ENCODE measurements at regions not wholly inside any gene's neighbourhood (a gene's known extent, or its start where the extent isn't known, plus 50 kb on each side); places are given as distances from the start of the nearest gene placed in this dataset.
"Not testable (repeated sequence)": the region's sequence is repeated elsewhere in the genome, so short reads cannot be mapped to it uniquely, and the experiment has no call there.

DNA sequence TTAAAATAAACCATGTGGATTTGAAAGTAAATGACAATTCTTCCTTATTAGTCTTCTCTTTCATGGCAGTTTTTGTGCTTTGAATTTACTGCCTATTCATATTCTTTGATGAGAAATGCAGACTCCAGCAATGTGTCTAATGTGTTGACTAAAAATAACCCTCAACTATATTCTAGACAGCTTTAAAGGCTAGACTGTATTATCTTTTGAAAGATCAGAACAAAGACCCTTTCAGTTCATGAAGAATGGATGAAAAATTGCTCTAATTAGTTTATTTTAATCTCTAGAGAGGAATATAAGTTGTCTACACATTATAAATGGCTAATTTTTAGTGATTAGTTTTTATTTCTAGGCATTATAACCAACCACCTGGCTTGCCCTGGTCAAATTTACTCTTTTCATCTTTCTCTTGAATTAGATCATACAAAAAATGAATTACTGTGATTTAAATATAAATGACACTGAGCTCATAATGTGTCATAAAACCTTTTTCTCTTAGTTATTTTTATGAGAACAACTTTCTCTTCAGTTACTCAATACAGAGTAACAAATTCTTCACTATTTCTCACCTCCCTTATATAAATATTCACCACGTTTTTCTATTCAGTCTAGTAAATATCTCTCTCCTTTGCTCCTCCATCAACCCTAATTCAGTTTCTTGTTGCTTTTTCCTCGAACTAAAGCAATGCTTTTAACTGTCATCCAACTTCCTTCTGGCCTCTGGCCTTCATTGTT, 428.5 kb upstream of the TMPRSS15 start:
- no peak for DNase-seq

DNA sequence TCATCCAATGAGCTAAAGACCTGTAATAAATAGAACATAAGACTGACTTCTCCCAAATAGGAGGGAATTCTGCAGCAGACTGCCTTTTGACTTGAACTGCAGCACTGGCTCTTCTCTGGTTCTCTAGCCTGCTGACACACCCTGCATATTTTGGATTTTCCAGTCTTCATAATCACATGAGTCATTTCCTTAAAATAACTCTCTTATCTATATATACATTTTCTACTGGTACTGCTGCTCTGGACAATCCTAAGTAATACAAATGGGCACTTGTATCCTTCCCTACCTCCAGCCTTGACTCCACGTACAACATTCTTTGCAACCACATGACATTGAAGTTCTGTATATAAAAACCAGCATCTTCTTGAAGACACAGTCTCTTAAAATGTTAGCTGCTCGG, 429.4 kb upstream of the TMPRSS15 start:
- no peak for DNase-seq

DNA sequence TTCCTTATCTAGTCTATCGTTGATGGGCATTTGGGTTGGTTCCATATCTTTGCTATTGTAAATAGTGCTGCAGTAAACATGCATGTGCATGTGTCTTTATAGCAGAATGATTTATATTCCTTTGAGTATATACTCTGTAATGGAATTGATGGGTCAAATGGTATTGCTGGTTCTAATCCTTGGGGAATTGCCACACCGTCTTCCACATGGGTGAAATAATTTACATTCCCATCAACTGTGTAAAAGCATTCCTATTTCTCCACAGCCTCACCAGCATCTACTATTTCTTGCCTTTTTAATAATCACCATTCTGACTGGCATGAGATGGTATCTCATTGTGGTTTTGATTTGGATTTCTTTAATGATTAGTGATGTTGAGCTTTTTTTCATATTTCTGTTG, 430.5 kb upstream of the TMPRSS15 start:
- not testable (repeated sequence) for DNase-seq

DNA sequence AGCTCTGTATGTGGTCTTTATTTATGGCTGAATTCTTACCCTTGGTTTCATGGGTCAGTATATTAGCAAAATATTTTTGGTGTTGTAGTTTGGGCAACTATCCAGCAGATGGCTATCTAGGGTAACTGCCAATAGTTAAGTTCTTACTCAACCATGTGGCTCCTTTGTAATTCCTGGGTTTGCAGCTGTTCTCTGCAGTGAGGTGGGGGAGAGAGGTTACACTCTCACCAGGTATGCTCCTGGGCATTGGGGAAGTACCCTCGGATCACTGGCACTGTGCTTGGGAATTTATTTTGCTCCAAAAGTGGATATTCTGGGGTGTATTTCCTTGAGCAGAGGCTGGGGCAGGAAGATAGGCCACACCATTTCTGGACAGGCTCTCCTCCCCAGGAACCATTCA, 436.7 kb upstream of the TMPRSS15 start:
- no peak for DNase-seq

DNA sequence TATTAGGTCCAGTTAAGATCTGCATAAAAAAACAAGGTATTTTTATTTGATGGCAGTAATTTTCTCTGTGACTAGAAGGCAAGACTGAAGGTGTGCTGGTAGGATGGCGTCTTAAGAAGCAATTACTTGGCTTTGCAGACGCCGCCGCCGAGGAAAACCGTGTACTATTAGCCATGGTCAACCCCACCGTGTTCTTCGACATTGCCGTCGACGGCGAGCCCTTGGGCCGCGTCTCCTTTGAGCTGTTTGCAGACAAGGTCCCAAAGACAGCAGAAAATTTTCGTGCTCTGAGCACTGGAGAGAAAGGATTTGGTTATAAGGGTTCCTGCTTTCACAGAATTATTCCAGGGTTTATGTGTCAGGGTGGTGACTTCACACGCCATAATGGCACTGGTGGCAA, 454.0 kb upstream of the TMPRSS15 start:
- DNase-seq: not testable (repeated sequence)

DNA sequence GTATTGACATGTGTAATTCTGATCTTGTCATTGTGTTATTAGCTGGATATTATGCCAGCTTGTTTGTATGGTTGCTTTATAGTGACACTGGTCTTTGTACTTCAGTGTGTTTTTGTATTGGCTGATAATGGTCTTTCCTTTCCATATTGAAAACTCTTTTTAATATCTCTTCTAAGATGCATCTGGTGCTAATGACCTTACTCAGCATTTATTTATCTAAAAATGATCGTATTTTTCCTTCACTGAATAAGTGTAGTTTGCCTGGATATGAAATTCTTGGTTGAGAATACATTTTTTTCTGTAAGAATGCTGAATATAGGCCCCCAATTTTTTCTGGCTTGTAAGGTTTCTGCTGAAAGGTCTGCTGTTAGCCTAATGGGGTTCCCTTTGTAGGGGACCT, 465.5 kb upstream of the TMPRSS15 start:
- DNase-seq: no peak

DNA sequence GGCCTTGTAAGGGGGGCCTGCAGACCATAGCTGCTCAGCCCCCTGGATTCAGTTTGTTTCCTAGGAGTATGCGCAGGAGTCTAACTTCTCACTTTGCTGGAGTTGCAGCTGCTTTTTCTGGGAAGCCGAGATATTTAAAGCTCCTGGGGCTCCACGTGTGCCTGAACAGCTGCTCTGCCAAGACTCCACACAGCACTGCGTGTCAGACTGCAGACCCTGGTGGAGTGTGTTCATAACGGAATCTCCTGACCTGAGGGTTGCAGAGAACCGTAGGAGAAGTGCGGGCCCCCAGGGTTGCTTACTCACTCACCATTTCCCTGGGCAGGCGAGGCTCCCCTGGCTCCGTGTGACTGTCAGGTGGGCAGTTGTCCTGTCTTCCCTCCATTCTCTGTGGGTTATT, 474.3 kb upstream of the TMPRSS15 start:
- no peak for DNase-seq

DNA sequence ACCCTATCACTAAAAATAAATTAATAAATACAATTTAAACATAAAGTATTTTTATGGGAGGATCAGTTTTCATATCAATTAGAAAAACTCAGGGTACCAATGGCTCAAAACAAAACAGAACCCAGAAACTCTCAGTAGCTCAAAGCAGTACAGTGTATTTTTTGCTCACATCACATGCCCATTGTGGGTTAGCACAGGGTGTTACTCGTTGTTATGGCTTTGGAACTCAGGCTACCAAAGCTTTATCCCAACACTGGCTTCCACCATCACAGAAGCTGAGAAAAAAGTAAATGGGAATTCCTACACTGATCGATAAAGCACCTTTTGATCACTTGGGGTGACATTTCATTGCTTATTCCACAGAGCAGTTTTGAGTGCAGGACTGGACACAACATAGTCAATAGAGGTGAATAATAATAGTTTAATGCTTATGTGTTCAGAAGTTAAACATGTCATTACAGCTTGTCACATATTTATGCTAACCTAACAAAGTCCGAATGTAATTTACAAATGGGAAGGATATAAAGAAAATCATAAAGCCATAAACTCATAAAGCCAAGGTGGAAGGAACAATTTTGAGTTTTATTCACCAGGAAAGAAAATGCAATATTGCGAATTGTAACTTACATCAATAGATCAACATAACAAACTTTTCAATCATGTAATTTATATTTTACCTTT, 484.5 kb upstream of the TMPRSS15 start:
- no peak for DNase-seq

DNA sequence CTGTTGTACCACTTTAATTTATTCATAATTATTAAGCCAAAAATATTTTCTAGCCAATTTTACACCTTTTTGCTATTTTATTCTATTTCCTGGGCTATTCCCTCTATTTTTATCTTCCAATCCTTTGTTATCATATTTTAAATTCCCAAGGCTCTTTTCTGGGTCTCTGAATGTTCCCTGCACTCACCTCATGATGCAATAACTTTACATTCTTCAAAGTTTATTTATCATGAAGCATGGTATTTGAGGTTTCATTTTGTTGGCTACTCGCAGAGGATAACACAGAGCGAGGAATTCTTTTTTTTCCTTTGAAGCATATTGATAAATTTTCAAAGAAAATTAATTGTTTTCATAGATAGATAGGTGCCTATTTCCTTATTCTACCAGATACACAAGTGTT, 489.8 kb upstream of the TMPRSS15 start:
- no peak for DNase-seq

DNA sequence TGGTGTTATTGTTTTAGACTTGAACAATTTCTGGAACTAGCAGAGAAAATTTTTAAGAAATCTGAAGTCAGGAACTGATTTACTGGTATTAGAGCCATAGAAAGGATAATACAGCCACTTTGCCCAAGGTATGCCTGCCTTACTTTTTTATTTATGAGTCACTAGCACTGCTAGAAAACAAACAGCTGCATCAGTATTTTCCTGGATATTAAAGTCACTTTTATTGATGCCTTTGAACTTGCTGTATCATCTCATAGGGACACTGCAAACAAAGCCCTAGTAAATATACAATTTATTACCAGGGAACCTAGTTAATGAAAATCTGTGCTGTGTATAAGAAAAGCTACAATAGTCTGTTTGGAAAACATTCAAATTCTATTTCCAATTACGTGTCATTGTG, 490.8 kb upstream of the TMPRSS15 start:
- DNase-seq: no peak

DNA sequence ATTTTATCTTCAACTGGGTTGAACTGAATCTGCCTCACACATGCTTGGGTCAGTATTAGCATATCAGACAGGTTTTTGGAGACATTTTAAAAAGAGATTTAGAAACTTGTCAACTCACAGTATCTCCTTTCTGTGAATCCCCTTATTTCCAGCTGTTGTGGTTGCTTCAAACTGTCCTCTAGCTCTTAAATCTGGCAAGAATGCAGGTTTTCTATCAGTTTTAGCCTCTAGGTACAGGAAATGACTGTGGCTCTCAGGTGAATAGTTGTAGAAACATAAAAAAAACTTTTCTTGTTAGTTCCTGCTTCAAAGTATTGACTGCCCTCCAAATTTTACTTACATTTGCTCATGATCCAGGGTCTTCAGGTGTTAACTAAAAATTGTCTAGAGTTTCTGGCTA, 495.7 kb upstream of the TMPRSS15 start:
- DNase-seq: no peak

DNA sequence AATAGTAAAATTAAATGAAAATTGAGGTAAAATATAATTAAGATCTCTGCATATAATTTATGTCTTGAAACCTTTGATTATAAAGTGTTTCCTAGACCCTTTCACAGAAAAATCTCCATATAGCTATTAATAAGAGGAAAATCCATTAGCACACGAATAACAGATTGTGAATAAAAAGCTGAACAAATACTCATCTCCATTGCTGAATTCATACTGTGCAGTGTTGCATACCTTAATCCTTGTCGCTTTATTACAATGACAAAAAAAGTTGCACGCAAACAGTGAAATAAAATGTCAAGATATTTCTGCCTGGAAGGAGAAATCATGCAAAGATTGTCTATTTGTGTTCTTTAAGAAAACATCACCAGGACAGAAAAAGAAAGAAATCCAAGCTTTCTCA, 499.1 kb upstream of the TMPRSS15 start:
- DNase-seq: no peak

DNA sequence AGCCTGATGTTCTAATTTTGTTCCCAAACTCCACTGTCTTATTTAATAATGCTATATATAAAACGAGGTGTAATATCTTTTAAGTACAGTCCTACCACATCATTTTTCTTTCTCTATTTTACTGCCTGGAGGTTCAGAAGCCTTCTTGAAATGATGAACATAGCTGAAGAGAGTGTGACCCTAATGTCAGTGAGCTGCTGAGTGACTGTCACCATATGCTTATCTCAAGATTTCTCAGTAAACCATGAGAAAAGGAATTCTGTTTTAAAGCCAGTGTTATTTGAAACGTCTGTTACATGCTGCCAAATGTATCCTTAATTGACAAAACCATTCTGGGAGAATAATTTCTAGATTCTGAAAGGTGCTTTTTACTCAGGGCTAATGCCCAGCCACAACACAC, 503.5 kb upstream of the TMPRSS15 start:
- no peak for DNase-seq

DNA sequence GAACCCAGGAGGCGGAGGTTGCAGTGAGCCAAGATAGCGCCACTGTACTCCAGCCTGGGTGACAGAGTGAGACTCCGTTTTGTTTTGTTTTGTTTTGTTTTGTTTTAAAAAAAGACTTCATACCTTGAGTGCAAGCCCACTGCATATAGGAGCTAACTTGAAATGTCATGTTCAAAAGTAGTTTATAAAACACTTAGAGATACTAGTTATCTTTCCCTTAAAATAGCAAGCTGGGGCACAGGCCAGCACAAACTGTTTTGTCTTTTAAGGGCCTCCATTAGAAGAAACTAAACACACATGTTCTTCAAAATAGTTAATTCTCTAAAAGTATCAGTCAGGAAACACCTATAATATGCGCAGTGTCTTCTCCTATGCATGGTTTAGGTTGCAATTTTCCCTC, 505.1 kb upstream of the TMPRSS15 start:
- no peak for DNase-seq

DNA sequence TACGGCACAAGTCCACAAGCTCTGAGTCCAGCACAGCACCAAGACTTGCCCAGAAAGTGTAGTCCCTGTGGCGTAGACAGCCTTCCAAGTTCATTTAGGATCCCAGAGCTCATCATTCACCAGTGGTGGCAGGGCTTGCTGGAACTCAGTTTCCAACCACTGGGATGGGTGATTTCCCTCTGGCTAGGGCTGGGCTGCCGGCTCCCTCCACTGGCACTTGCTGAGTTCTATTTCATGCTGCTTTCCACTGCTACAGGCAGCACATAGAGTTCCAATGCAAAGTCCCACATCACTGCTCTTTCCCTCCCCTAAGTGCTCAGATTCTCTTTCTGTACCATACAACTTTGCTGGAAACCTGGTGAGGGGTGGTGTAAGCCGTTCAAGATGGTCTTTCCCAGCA, 510.3 kb upstream of the TMPRSS15 start:
- no peak for DNase-seq

DNA sequence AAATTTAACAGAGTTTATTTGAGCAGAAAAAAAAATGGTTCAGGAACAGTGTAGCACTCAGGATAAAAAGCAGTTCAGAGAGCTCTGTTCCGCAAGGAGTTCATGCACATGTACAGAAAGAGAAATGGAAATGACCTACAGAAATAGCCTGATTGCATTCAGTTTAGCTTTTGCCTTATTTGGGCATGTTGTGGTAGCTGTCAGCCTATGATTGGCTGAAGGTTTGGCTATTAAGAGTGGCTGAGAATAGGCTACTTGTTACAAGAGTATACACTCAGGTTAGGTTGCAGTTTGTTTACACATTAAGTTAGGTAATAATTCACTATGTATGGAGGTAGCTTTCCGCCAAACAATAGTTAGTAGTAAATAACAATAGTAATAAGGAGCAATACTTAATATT, 511.0 kb upstream of the TMPRSS15 start:
- DNase-seq: no peak

DNA sequence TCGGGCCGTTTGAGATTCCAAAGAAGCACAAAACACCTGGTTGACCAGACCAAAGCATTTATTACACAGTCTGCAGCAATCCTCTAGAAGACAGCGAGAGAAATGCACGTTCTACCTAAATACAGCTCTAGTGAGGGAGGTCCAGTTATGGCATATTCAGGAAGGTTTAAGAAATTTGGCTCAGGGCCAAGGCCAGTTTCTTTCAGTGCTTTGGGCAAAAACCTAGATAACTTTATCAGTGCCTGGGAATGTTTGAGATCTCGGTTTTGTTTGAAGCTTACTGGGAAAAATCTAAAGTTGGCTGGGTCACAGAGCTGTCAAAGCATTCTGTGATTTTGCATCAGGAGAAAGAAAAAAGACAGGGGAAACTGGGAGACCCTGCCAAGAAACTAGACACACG, 514.0 kb upstream of the TMPRSS15 start:
- no peak for DNase-seq

DNA sequence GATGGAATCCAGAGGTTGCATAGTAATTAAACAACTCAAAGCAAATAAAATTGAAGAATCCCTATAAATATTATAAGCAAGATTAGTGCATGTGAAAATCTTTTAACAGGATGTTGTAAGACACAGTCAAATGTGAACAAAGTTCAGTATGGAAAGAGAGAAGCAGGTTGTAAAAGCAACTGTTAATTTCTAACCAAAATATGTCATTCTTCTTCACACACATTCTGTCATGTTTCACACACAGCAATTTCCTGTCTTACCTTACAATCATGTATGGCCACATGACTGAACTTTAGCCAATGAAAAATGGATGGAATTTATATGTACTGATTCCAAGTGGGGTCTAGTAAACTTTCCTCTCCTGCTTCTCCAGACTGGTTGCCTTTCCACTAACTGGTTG, 527.7 kb upstream of the TMPRSS15 start:
- no peak for DNase-seq

DNA sequence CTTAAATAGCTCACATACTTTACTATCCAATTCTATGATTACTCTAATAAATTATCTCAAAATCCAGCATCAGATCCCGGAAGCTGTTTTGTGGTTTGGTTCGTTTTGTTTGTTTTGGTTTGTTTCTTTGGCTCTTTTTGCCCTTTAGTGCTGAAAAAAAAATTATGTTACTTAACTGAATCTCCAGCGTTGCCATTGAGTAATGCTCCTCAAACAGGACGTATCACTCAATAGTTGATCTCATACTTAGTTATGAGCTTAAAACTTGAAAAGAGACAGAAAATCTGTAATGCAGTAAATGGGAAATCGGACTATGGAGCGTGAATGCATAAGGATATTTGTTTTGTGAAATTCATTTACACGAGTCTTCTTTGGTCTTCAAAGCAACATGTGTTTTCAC, 533.8 kb upstream of the TMPRSS15 start:
- no peak for DNase-seq

DNA sequence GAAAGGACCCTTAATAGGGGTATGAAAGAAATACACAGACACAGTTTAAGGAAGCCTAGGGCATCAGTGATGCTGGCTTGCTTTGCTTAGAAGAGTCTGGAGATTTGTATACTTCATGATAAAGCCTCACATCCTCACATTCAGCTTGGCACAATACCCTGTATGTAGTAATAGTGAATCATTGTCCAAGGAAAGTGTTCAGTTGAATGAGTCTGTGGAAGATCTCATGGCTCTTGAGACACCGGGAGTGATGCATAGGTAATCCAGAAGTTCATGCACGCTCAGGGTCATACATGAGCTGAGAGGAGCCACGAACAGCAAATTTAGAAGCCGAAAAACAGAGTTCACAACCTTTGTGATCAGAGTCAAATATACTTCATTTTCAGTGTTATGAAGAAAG, 537.2 kb upstream of the TMPRSS15 start:
- DNase-seq: no peak

DNA sequence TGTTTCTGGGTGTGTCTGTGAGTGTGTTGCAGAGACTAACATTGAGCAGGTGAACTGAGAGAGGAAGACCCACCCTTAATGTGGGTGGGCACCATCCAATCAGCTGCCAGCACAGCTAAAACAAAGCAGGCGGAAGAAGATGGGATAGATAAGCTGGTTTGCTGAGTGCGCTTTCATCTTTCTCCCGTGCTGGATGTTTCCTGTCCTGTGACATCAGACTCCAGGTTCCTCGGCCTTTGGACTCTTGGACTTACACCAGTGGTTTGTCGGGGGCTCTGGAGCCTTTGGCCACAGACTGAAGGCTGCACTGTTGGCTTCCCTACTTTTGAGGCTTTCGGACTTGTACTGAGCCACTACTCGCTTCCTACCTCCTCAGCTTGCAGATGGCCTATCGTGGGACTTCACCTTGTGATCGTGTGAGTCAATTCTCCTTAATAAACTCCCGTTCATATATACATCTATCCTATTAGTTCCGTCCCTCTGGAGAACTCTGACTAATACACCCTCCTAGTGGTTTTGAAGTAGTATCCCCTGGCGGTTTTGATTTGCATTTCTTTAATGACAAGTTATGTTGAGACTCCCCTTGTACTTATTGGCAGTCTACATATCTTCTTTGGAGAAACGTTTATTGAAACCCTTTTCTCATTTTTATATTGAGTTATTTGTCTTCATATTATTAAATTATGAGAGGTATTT, 546.6 kb upstream of the TMPRSS15 start:
- no peak for DNase-seq

DNA sequence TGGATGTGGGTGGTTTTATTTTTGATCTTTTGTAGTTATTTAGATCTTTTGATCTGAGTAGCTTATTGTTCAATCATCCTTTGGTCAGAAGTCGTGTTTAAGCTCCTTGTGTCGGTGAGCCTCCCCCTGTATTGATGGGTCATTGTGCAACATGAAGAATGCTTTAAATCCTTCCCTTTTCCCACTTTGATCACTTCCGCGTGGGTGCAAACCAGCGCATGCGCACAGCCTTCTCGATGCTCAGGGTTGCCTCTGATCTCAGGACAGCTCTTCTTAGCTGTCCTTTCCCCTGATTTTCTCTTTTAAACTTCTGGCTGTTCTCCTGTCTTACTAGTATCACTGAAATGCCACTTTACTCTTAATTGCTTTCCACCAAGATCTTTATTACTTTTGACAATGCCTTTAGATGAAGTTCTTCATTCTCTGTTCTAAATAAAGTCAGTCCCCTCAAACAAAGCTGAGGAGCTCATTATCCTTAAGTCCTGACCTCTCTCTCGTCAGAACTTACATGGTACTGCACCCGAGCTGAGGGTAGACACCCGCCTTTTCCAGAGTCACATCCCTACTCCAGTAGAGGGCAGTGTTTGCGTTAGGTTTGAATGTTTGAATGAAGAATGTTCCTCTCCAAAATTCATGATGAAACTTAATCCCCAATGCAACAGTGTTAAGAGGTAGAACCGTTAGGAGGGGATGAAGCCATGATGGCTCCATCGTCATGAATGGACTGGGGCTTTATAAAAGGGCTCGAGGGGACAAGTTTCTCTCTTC, 547.9 kb upstream of the TMPRSS15 start:
- DNase-seq: peak; percentile 47

DNA sequence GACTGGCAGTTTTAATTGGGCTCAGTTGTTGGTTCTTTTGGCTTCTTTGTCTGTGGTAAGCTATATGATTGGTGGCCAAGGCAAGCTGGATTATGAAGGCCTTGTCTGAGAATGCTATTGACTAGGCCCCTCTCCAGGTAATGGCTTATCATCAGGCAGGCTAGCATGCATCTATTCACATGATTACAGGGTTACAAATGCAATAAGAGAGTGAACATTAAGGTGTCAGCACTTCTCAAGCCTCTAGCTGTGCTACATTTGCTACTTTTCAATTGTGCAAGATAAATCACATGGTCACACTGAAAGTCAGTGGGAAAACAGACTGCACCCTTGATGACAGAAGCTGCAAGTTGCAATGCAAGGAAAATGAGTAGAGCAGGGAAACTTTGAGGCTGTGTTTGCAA, 550.9 kb upstream of the TMPRSS15 start:
- no peak for DNase-seq

Measured in left kidney (tissue), 1 donor.